ENCODE measurements at regions not wholly inside any gene's neighbourhood (a gene's known extent, or its start where the extent isn't known, plus 50 kb on each side); places are given as distances from the start of the nearest gene placed in this dataset.

DNA sequence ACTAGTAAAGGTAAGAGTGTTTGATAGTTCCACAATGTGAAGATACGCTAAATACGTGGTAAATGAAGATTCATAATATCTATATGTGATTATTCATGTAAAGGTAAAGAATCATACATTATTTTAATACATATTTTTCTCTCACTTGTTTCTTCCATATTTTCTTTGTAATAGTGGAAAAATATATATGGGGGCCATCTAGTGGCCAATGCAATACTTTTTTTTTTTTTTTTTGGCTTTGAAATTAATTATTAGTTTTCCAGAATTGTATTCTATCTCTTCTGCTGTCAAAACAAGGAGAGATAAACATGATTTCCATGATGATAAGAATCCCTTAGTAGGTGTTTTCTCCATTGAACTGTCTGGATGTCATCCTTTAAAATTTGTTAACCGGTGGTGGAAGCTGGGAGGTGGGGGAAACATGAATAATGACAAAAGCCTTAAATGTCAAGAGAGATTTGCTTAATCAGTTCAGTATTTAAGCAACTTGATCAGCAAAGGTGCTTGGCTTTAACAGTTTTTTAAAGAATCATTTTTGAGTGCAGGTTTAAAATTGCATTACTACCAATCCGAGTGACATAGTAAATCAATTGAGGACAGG lies 508.7 kb upstream of the HTR2C start:
- TF ChIP-seq, protein P1, sequence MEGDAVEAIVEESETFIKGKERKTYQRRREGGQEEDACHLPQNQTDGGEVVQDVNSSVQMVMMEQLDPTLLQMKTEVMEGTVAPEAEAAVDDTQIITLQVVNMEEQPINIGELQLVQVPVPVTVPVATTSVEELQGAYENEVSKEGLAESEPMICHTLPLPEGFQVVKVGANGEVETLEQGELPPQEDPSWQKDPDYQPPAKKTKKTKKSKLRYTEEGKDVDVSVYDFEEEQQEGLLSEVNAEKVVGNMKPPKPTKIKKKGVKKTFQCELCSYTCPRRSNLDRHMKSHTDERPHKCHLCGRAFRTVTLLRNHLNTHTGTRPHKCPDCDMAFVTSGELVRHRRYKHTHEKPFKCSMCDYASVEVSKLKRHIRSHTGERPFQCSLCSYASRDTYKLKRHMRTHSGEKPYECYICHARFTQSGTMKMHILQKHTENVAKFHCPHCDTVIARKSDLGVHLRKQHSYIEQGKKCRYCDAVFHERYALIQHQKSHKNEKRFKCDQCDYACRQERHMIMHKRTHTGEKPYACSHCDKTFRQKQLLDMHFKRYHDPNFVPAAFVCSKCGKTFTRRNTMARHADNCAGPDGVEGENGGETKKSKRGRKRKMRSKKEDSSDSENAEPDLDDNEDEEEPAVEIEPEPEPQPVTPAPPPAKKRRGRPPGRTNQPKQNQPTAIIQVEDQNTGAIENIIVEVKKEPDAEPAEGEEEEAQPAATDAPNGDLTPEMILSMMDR (IDR thresholded peaks at IDR 0.05) = no peak
- TF ChIP-seq POLR2A (IDR thresholded peaks at IDR 0.05) = no peak
